ENCODE measurements at regions not wholly inside any gene's neighbourhood (a gene's known extent, or its start where the extent isn't known, plus 50 kb on each side); places are given as distances from the start of the nearest gene placed in this dataset.

DNA sequence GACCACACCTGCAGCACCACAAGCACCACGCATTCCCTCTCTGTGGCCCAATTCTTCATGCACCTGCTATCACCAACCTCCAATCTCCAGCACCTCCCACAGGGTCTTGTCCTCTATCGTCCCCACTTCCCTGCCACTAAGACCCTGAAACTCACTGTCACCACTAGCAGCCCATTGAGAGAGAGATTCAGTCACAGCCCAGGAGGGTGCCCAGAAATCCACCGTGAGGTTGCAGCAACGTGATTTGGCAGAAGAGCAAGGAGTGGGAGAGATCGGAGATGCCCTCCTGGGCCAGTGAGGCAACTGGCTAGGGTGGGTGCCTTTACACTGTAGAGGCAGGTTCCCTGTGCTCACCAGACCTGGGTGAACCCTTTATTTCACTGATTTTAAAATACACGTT is 90.1 kb downstream of the ANKRD60 start:
- no peak for DNase-seq

DNA sequence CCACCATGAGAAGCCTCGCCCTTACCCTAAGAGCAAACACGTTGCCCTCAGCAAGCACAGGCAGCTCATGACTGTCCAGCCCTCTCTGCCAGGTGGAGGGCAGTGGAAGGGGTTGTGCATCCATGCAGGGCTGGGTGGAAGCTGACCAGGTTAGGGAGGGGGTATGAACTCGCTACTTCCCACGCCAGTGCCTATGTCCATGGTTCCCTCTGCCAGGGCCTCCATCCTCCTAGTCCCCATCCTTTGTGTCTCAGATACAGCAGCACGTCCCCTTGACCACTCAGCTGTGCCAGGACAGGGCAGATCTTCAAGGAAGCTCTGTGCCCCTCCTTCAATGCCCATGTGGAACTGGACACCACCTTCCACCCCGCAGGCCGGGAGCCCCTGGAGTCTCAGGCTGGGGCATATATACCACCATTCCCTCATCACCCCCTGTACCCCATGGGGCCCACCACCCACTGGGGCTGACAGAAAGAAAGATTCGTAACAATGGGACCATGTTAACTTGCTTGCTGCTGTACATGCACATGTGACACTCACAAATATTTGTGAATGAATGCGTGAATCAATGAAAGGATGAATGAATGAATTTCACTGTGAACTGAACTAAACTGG is 90.7 kb downstream of the ANKRD60 start:
- no peak for DNase-seq

DNA sequence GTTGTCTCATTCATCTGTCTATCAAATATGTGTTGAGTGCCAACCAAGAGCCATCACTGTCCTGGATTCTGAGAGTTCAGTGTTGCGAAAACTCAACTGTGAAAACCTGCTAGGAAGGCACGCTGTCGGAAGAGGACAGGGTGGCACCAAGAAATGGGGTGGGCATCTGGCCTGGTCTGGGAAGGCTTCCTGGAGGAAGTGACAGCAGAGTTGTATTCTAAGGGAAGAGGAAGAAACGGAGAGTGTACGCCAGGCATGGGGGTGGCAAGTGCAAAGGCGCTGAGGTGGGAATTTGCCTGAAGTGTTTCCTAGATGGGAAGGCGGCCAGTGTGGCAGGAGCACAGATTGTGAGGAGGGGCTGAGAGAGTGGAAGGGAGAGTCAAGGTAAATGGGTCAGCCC is 91.2 kb downstream of the ANKRD60 start:
- no peak for DNase-seq

GRCh38 chr20:58136149-58136484 is 92.3 kb downstream of the ANKRD60 start:
- no peak for DNase-seq

DNA sequence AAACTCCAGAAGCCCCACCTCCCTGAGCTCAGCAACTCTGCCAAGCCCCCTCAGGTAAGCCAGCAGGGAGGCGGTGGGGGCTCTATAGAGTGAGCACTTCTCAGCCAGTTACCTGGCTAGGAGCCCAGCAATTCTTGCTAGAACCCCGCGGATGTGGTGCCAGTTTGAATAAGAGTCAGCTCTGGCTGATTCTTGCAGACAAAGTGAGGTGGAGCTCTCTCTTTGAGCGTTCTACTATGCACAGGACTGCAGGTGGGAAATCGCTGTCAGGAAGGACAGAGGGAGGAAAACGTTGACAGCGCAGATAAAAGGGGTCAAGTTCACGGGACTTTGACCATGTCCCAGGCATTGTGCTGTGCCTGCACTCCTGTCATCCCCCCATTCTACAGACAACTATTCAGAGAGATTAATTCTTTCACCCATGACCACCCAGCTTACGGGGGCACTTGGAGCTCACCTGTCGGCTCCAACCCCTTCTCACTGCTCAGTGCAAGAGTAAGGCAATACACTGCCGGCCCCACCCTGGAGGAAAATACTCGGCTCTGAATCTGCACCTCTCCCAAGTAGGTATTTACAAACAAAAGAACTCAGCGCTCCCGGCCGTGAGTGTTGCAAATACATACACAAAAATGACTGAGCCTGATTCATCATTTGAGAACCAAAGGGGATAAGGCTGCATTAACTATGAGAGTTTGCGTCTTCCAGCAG is 92.9 kb downstream of the ANKRD60 start:
- DNase-seq: no peak

- no peak for DNase-seq
These were observed 95.2 kb downstream of the ANKRD60 start for GRCh38 chr20:58133020-58133808.

DNA sequence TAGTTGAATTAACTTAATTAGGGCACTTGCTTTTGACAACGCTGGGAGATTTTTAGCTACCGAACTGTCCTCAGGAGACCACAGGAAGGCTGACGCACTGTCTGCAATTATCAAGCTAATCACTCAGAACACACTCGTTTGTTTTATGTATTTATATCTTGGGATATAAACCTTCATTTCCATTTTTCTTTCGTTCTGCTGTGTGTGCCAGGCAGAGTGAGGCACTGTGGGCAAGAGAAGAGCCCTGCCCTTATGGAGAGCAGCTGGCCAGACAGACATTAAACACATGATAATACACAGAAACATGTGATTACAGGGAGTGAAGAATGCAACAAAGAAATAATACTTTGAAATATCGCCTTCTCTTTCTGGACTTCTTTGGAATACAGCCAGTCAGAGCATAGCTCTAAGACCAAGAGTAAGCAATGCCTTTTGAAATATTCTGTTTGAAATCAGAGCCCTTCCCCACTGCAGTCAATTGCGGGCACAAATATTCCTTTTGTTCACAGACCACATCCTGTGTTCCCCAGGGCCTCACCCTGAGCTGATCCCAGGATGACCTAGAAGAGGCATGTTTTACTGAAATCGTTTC is 96.8 kb downstream of the ANKRD60 start:
- no peak for DNase-seq

GRCh38 chr20:58131151-58131550 is 97.3 kb downstream of the ANKRD60 start:
- DNase-seq: no peak

DNA sequence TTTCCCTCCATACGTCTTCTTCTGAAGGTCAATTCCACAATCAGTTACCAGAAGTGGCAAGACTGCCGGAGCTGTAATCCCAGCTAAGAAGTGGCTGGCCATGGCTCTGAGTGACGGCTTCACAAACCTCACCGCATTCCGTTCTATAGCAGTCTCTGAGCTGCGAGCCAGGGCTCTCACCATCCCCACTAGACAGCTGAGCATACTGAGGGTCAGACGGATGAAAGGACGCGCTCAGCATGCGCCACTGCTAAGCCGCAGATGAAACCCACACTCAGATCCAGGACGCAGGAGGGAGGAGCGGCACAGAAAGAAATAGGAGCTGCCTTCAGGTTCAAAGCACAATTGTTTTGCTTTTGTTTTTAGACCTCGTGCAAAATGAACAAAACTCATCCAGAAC is 97.9 kb downstream of the ANKRD60 start:
- no peak for DNase-seq

DNA sequence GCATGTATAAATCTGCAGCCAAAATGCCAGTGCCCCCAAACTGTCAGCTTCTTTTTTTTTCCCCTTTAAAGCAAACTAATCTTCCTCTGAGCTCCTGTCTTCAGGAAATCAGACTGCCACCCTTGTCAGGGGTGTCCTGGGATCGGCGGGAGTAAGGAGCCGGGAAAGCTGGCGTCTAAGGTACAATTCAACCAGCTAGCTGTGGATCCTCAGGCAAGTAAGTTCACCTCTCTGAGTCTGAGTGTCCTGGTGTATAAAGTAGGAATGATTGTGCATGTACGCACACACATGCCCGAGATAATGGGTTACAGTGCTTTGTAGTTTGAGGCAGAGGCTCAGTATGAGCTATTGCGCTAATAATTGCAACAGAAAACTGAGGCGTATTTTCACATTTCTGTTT is 98.3 kb downstream of the ANKRD60 start:
- DNase-seq: no peak

GRCh38 chr20:58129721-58130151 is 98.7 kb downstream of the ANKRD60 start:
- no peak for DNase-seq

DNA sequence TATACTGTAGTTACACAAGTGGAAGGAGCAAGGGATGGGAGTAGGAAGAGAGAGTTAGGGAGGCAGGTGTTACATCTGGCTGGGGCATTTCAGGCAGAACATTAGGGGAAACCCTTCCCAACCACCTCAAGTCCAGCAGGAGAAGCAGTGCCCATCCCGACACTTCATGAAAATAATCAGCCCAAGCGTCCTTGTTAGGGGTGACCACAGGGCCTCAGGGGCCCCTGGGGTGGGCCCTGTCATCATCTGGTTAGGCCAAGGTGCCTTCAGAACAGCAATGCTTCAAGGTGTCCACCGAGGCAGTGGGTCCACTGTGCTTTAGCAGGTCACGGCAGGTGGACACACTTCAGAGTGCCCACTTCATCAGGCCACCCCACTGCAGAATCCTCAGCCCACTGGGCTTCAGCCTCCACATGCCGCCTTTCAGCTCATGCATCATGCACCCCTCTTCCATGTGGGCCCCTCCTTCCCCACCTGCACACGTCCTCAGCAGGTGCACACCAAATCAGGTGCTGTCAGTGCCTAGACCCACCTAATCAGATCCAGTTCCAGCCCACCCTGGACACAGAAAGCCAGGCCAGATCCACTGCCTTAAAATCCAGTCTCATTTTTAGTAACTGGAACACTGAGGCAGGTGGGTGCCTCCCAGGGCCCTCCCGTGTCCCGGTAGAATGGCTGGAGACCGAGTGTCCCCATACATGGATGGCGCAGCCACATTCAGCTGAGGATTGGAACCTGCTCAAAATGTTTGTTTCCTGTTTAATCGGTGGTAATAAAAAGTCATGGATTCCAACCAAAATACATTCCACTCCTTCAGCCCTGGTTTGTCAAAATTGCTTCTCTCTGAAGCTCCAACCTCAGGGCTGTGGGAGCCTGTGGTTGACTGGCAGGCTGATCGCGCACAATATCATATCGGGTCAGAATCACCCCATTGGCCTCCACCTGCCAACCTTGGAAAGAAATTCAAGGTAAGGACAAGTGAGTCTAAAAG is 99.5 kb downstream of the ANKRD60 start:
- no peak for DNase-seq

DNA sequence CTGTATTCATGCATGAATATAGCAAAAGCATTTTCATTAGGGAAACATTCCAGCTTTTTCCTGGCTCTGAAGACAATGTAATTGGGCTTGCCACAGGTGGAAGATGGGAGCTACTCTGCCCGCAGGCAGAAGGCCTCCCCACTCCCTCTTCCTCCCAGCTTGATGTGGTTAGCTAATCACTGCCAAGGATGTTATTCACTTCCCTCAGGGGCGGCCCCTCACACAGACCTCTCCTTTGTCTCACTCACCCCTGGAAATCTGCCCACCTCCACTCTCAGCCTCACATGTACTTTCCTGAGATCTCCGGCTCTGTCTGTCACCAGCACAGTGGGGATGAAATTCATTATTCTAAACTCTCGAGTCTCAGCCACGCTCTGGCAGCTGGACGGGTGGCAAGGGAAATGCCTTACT is 100.7 kb downstream of the ANKRD60 start:
- DNase-seq: peak; percentile 28

- no peak for DNase-seq
These were observed 102.7 kb downstream of the ANKRD60 start for GRCh38 chr20:58125726-58126125.

DNA sequence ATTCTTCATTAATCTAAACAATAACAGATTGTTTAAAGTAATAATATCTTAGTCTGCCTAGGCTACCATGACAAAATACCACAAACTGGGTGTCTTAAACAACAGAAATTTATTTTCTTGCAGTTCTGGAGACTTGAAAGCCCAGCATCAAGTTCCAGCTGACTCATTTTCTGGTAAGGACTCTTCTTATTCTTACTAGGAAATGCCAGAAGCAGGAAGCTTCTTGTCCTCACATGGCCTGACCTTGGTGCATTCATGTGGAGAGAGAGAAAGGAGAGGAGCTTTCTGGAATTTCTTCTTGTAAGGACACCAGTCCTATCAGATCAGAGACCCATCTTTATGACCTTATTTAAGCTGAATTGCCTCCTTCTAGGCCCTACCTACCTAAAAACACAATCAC is 110.5 kb downstream of the ANKRD60 start:
- DNase-seq: no peak

DNA sequence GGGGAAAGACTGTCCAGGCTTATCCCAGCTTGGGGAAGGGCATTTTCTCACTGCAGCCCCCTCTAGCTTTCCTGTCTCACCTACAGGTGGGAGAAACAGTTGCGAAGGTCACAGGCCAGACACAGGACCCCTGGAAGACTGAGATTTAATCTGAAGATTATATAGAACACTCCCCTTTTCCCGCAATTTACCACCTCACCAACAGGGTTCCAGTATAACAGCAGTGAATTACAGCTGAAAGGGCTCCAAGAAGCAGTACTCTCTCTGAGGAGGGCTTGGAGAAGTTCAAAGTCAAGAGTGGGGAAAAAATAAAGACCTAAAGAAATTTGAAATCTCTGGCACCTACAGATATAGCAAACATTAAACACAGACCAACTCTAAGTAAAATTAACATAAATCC is 111.9 kb downstream of the ANKRD60 start:
- no peak for DNase-seq

DNA sequence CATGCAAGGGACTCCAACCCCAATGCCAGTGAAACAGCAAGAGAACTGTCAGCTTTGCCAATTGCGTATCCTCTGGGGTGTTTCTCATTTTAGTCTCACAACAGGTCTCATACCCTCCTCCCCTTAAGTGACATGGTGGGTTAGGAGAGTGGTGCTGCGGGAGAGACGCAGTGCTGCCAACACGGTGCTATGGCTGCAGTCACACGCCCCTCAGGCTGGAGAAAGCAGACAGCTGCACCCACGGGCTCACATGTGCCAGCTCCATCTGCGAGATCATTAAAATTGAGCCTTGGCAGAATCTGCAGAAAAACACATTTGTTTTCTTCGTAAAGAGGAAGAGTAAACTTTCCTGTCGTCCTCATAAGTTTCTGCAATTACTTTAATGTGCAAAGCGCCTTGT is 114.7 kb downstream of the ANKRD60 start:
- DNase-seq: no peak

- no peak for DNase-seq
These were observed 116.3 kb downstream of the ANKRD60 start for GRCh38 chr20:58112017-58112781.

DNA sequence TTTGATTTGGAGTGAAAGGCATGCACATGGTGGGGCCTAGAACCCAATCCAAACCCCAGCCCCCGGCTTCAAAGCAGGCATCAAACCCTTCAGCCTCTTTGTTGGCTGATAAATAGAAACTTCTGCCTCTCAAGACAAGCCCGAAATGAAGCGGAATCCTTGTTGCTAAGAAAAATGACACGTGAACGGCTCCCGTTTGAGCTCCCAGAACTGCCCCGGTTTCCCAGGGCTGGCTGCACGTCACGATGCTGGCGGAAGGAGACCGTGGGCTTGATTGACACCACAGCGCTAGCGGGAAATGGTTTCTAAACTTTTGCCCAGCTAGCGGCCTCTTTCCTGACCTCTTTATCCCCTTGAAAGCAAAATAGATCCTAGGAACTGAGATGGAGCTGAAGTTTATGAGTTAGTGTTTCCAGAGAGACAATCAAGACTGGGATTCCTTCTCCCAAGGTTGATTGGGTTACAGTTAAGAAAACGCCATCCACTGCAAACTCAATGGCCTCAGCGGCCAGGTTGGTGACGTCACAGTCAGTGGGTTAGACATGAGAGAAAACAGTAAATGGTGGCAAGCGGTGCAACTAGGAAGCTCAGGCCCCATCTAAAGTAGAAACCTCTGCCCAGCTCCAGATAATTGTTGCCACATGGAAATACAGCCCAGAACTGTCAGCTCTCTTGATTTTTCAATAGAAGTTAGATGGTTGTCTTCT is 117.0 kb downstream of the ANKRD60 start:
- DNase-seq: no peak

GRCh38 chr20:58109918-58110635 is 118.4 kb downstream of the ANKRD60 start:
- DNase-seq: no peak
